Astrocyte (in vitro differentiated cells and primary cell): ENCODE measurements at regions not wholly inside any gene's neighbourhood (a gene's known extent, or its start where the extent isn't known, plus 50 kb on each side); places are given as distances from the start of the nearest gene placed in this dataset.
"Not testable (repeated sequence)": the region's sequence is repeated elsewhere in the genome, so short reads cannot be mapped to it uniquely, and the experiment has no call there.

Source experiments
- DNase-seq: peaks from one replicate; pipeline ENCODE4 v3.0.0-alpha.2; 2010; ENCODE audit warnings: low read depth
- FAIRE-seq: peaks from 2 replicates; lab custom pipeline; 2011; peaks lifted over from hg19 to GRCh38; lab: Jason Lieb, UNC
- H2AFZ ChIP-seq: 2 replicates; pipeline ENCODE4 v1.6.0; 2012; ENCODE audit warnings: low read depth, low read length, inconsistent platforms
- H3K27ac ChIP-seq: 2 replicates; pipeline ENCODE4 v1.5.1; 2011; ENCODE audit warnings: low read depth, low read length, inconsistent platforms
- H3K27me3 ChIP-seq: 2 replicates; pipeline ENCODE4 v1.6.0; 2011; ENCODE audit warnings: low read length, inconsistent platforms; ENCODE audit not compliant: insufficient read depth
- H3K36me3 ChIP-seq: 2 replicates; pipeline ENCODE4 v1.5.1; 2011; ENCODE audit warnings: low read length, inconsistent platforms; ENCODE audit not compliant: insufficient read depth
- H3K4me1 ChIP-seq: 2 replicates; pipeline ENCODE4 v1.5.1; 2011; ENCODE audit warnings: low read length, inconsistent platforms; ENCODE audit not compliant: insufficient read depth
- H3K4me2 ChIP-seq: 2 replicates; pipeline ENCODE4 v1.6.0; 2012; ENCODE audit warnings: low read length, inconsistent platforms
- H3K4me3 ChIP-seq: 2 replicates; pipeline ENCODE4 v1.5.1; 2011; ENCODE audit warnings: low read depth, mild to moderate bottlenecking, low read length, inconsistent platforms; ENCODE audit not compliant: insufficient read depth
- H3K79me2 ChIP-seq: 2 replicates; pipeline ENCODE4 v1.6.0; 2012; ENCODE audit warnings: mild to moderate bottlenecking, low read length, inconsistent platforms; ENCODE audit not compliant: insufficient read depth
- H3K9ac ChIP-seq: 2 replicates; pipeline ENCODE4 v1.6.0; 2012; ENCODE audit warnings: mild to moderate bottlenecking, low read length, inconsistent platforms
- H3K9me3 ChIP-seq: 2 replicates; pipeline ENCODE4 v1.5.1; 2012; ENCODE audit warnings: low read depth, mild to moderate bottlenecking, low read length, inconsistent platforms; ENCODE audit not compliant: insufficient read depth
- H4K20me1 ChIP-seq: 2 replicates; pipeline ENCODE4 v1.6.0; 2012; ENCODE audit warnings: low read length, inconsistent platforms; ENCODE audit not compliant: insufficient read depth
- H3K27ac Mint-ChIP-seq: one replicate; pipeline ENCODE4 v1.8.0; 2021; ENCODE audit warnings: mild to moderate bottlenecking, mixed read lengths; ENCODE audit not compliant: unreplicated experiment
- H3K27me3 Mint-ChIP-seq: one replicate; pipeline ENCODE4 v1.8.0; 2021; ENCODE audit warnings: low read depth, mixed read lengths; ENCODE audit not compliant: unreplicated experiment
- H3K36me3 Mint-ChIP-seq: one replicate; pipeline ENCODE4 v1.8.0; 2021; ENCODE audit warnings: low read depth, mixed read lengths; ENCODE audit not compliant: unreplicated experiment
- H3K4me1 Mint-ChIP-seq: one replicate; pipeline ENCODE4 v1.8.0; 2021; ENCODE audit warnings: low read depth, mixed read lengths; ENCODE audit not compliant: unreplicated experiment
- H3K4me3 Mint-ChIP-seq: one replicate; pipeline ENCODE4 v1.8.0; 2021; ENCODE audit warnings: mild to moderate bottlenecking, moderate library complexity, mixed read lengths; ENCODE audit not compliant: unreplicated experiment
- H3K9me3 Mint-ChIP-seq: one replicate; pipeline ENCODE4 v1.8.0; 2021; ENCODE audit warnings: mild to moderate bottlenecking, mixed read lengths; ENCODE audit not compliant: unreplicated experiment
- EZH2 ChIP-seq: IDR thresholded peaks from 2 replicates; pipeline ENCODE4 v1.6.1; 2012; ENCODE audit warnings: mild to moderate bottlenecking, low read length, inconsistent platforms; ENCODE audit not compliant: insufficient read depth
- TF ChIP-seq, protein P1 (sequence below): IDR thresholded peaks from 2 replicates; pipeline ENCODE4 v1.5.1; 2011; ENCODE audit warnings: low read depth, mild to moderate bottlenecking, inconsistent platforms, low read length, moderate library complexity; ENCODE audit not compliant: insufficient read depth

DNA sequence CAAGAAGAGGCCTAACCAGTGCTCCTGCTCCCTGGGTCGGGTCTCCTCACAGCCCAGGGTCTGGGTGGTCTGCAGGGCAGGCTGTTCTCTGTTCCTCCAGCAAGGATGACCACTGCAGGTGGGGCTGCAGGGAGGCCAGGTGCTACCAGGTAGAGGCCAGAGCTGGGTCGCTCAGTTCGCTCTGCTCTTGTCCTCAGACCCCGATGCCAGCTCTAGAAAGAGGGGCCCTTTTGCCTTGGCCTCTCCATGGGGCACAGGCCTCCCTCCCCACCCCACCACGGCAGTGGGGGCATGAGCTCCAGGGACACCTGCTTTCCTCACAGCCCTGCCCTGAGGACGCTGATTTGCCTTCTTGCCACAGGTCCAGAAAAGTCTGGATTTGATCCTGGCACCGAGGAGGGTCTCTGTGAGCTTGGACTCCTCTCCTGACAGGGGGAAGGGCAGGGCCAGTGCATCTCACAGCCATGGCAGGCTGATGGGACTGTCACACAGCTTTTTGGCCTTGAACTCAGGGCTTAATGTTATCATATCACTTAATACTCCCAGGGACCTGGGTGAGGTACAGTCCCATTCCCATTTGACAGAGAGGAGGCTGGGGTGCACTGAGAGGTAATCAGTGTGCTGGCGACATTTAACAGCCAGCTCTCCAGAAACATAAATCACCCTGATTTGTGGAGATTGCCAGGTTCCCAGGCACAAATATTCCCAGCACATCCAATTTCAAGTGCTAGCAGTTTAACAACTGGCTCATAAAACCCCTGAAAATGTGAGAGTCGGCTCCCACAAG, 273.0 kb upstream of the SFSWAP start:
- Mint-ChIP-seq H3K9me3 (no peaks in the 10 kb centered on the region), H3K4me1 (no peaks in the 10 kb centered on the region), H3K27me3 (peaks cover 18% of the 10 kb centered on the region), H3K27ac (no peak overlapping the region), H3K4me3 (no peak overlapping the region), H3K36me3 (no peaks in the 10 kb centered on the region)
- H3K4me3 ChIP-seq = no peak overlapping the region
- H3K27me3 ChIP-seq = no peaks in the 10 kb centered on the region
- H3K79me2 ChIP-seq = no peaks in the 10 kb centered on the region
- H2AFZ ChIP-seq = no peak overlapping the region
- H3K9me3 ChIP-seq = no peaks in the 10 kb centered on the region
- H4K20me1 ChIP-seq = no peaks in the 10 kb centered on the region
- H3K4me1 ChIP-seq = no peaks in the 10 kb centered on the region
- H3K36me3 ChIP-seq = no peaks in the 10 kb centered on the region
- H3K4me2 ChIP-seq = no peak overlapping the region
- no peak for TF ChIP-seq EZH2
- TF ChIP-seq, protein P1, sequence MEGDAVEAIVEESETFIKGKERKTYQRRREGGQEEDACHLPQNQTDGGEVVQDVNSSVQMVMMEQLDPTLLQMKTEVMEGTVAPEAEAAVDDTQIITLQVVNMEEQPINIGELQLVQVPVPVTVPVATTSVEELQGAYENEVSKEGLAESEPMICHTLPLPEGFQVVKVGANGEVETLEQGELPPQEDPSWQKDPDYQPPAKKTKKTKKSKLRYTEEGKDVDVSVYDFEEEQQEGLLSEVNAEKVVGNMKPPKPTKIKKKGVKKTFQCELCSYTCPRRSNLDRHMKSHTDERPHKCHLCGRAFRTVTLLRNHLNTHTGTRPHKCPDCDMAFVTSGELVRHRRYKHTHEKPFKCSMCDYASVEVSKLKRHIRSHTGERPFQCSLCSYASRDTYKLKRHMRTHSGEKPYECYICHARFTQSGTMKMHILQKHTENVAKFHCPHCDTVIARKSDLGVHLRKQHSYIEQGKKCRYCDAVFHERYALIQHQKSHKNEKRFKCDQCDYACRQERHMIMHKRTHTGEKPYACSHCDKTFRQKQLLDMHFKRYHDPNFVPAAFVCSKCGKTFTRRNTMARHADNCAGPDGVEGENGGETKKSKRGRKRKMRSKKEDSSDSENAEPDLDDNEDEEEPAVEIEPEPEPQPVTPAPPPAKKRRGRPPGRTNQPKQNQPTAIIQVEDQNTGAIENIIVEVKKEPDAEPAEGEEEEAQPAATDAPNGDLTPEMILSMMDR = no peak
- no peak overlapping the region for H3K9ac ChIP-seq
- no peak overlapping the region for H3K27ac ChIP-seq
- no peak for DNase-seq
- no peak for FAIRE-seq

DNA sequence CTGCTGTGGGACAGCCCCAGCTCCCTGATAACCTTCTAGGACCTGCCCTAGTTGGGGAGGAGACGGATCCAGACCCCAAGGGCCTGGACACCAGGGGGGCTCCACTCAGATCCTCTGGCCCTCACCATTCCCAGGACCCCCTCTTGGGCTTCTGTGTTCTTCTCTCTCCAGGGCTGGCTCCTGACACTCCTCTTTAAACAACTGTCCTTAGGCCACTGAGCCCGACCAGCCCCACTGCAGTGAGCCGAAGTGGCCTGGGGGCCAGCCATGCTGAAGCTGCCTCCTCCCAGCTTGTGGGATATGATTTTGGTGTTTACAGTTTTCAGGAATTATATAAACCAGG, 272.4 kb upstream of the SFSWAP start:
- H3K4me3 ChIP-seq, FAIRE-seq, H3K4me3 Mint-ChIP-seq, H3K36me3 Mint-ChIP-seq, H3K27ac Mint-ChIP-seq, H3K27me3 ChIP-seq, H2AFZ ChIP-seq, H3K79me2 ChIP-seq, H3K36me3 ChIP-seq, H3K4me2 ChIP-seq, H3K9me3 ChIP-seq, H3K9ac ChIP-seq, H3K9me3 Mint-ChIP-seq, DNase-seq, H4K20me1 ChIP-seq, H3K27ac ChIP-seq, H3K4me1 ChIP-seq, H3K4me1 Mint-ChIP-seq: not testable (repeated sequence)
- peaks cover 18% of the 10 kb centered on the region for H3K27me3 Mint-ChIP-seq

DNA sequence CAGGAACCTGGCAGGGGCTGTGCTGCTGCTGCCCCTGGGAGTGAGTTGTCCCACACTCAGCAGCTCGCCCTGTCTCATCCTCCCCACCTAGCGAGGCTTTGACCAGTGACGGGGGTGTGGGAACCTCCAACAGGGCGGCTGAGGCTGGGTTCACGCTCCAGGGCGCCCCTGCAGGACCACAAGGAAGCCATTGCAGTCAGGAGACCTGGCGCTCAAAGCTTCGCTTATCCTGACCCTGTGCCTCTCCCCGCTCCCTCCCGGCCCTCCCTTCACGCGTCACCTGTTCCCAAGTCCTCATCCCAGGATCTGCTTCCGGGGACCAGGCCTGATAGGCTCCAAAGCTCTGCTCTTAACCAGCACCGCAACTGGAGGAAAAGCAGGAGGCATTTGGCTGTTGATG, 272.0 kb upstream of the SFSWAP start:
- no peak overlapping the region for H3K9ac ChIP-seq
- H3K4me3 ChIP-seq = no peak overlapping the region
- H2AFZ ChIP-seq = no peak overlapping the region
- Mint-ChIP-seq H3K36me3 (no peaks in the 10 kb centered on the region), H3K4me3 (no peak overlapping the region), H3K4me1 (no peaks in the 10 kb centered on the region), H3K9me3 (no peaks in the 10 kb centered on the region), H3K27ac (no peak overlapping the region), H3K27me3 (peaks cover 18% of the 10 kb centered on the region)
- TF ChIP-seq EZH2 = no peak
- TF ChIP-seq, protein P1 = no peak
- no peak for DNase-seq
- no peaks in the 10 kb centered on the region for H3K36me3 ChIP-seq
- no peaks in the 10 kb centered on the region for H3K27me3 ChIP-seq
- no peaks in the 10 kb centered on the region for H3K4me1 ChIP-seq
- H3K27ac ChIP-seq = no peak overlapping the region
- H3K79me2 ChIP-seq = no peaks in the 10 kb centered on the region
- H3K9me3 ChIP-seq = no peaks in the 10 kb centered on the region
- H3K4me2 ChIP-seq = no peak overlapping the region
- H4K20me1 ChIP-seq = no peaks in the 10 kb centered on the region
- no peak for FAIRE-seq

DNA sequence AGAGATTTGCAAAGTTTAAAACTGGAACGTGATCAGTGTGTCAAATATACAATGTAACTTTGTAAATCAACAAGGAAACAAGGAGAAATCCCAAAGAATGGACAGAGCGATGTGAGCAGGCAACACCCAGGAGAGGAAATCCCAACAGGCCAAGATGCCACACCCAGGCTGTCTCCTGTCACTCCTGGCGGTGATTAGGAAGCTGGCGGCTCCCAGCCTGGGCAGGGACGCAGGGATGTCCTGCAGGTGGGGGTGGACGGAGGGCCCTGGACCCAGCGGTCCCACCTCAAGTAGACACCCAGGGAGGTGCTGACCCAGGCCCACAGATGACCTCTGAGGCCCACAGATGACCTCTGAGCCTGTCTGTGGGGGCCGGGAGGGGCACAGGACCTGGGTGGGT, 271.1 kb upstream of the SFSWAP start:
- not testable (repeated sequence) for H3K9me3 ChIP-seq, H3K4me3 Mint-ChIP-seq, H3K36me3 Mint-ChIP-seq, H3K4me2 ChIP-seq, H3K36me3 ChIP-seq, H3K4me1 ChIP-seq, H3K27me3 ChIP-seq, H3K79me2 ChIP-seq, H3K27ac Mint-ChIP-seq, DNase-seq, H3K4me3 ChIP-seq, H4K20me1 ChIP-seq, H3K9ac ChIP-seq, H3K9me3 Mint-ChIP-seq, FAIRE-seq, H3K4me1 Mint-ChIP-seq, H2AFZ ChIP-seq, H3K27ac ChIP-seq
- peaks cover 14% of the 10 kb centered on the region for H3K27me3 Mint-ChIP-seq
